Stomach (tissue), 8 donors: ENCODE measurements at regions not wholly inside any gene's neighbourhood (a gene's known extent, or its start where the extent isn't known, plus 50 kb on each side); places are given as distances from the start of the nearest gene placed in this dataset.

Source experiments
- DNase-seq, 2 donors: peaks; one replicate each; pipeline versions ENCODE4 v3.0.0 to v3.0.0-alpha.2; 2013 to 2019
- H3K27ac ChIP-seq, 5 donors: fragments of 200-600 bp in 4 of 5; sonication (generic) in 4 of 5; one replicate each; pipeline ENCODE4 v1.5.1; 2013 to 2019; ENCODE audit warnings: mild to moderate bottlenecking in 1 of 5, moderate library complexity in 1 of 5
- H3K27me3 ChIP-seq, 3 donors: fragments of 200-600 bp; sonication (generic); one replicate each; pipeline ENCODE4 v1.5.1; 2017 to 2019; ENCODE audit warnings: mixed run types in 1 of 3
- H3K36me3 ChIP-seq, 4 donors: fragments of 200-600 bp; sonication (generic); 1 replicate in 3 of 4; 2 replicates in 1 of 4; pipeline ENCODE4 v1.5.1; 2016 to 2019
- H3K4me1 ChIP-seq, 4 donors: fragments of 200-600 bp; sonication (generic); one replicate each; pipeline ENCODE4 v1.5.1; 2016 to 2019
- H3K4me3 ChIP-seq, 4 donors: fragments of 200-600 bp; sonication (generic) in 3 of 4; one replicate each; pipeline ENCODE4 v1.5.1; 2016 to 2019; ENCODE audit warnings: mild to moderate bottlenecking in 1 of 4
- H3K9me3 ChIP-seq, 4 donors: fragments of 200-600 bp; sonication (generic); one replicate each; pipeline ENCODE4 v1.5.1; 2016 to 2019
- EP300 ChIP-seq: sonication (generic); formaldehyde crosslinking; IDR thresholded peaks from one replicate; pipeline ENCODE4 v1.6.1; 2017; ENCODE audit warnings: antibody characterized with exemption
- POLR2A ChIP-seq, 4 donors: fragments of 450-650 bp; IDR thresholded peaks; one replicate each; pipeline ENCODE4 v1.6.1; 2016; ENCODE audit warnings: antibody characterized with exemption in 4 of 4, control low read depth in 2 of 4, mild to moderate bottlenecking in 1 of 4, moderate library complexity in 1 of 4
- POLR2AphosphoS5 ChIP-seq, 3 donors: sonication (generic); formaldehyde crosslinking; IDR thresholded peaks; one replicate each; pipeline ENCODE4 v1.6.1; 2016; ENCODE audit warnings: antibody characterized with exemption in 3 of 3
- WGBS, 5 donors: extraction: QIAGEN DNeasy Blood & Tissue Kit in 3 of 5; methylation state at CpG; one replicate each; pipeline versions ENCODE4 v1.1.5 to v1.1.7; 2013 to 2018; 5-methylcytosine and 5-hydroxymethylcytosine counted together
- intact Hi-C: fragments of 100-400 bp; cut with DNase I; formaldehyde crosslinking; loops from one replicate; pipeline ENCODE4 v1.15.1; 2023; ENCODE audit warnings: low total_unique reads
- TF ChIP-seq, protein P1 (sequence below), 7 experiments: fragments of 450-650 bp in 4 of 7; fragments of 200-600 bp in 3 of 7; sonication (generic) in 3 of 7; IDR thresholded peaks; one replicate each; pipeline ENCODE4 v1.5.1; 2016 to 2019; ENCODE audit warnings: antibody characterized with exemption in 7 of 7, control low read depth in 2 of 7, mild to moderate bottlenecking in 1 of 7
- donor health status: healthy with polysubstance abuse.
- donor health status: Bipolar disorder and iron deficiency.
- donor health status: healthy.

DNA sequence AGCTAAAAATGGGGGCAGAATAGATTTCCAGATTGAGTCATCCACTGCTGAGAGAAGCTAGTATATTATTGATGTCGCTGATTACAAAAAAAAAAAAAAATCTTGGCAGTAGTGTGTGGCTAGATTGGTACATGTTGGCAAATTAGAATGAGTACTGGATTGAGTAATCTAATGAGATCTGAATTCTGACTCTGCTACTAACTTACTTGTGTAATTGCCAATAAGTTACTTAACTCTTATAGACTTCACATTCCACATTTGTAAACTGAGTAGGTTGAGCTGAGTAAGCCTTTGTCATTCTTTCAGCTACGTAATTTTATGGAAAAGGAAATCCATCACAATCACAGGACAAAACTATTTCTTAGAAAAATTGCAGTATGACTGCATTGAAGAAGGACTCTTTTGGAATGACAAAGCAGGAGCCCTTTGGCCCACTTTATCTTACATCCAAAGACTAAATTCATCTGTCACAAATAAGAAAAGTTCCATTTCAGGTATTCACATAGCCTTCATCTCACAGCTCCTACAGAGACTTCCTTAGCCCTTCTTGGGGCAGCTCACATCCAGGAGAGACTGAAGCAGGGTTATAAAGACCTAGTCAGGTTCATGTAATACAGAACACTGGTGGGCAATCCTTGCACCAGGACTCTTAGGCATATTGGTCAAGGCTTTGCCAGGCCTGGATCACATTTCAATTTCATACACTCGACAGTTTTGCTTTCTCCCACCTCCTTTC, 197.3 kb upstream of the CPNE8 start:
- WGBS, 5 donors, result 72 to 85% (median 77%) methylated on average over 3 of the region's 3 CpGs
- Histone ChIP-seq H3K27me3 (no peaks in the 10 kb centered on the region), H3K4me3 (no peak overlapping the region), H3K9me3 (no peaks in the 10 kb centered on the region), H3K36me3 (no peaks in the 10 kb centered on the region), H3K27ac (no peak overlapping the region), H3K4me1 (no peaks in the 10 kb centered on the region)
- DNase-seq, result no peak
- intact Hi-C loops, result loop anchor here (10.0 kb wide), 1 partner anchor 778 kb away; no protein-coding TSS in a partner anchor
- TF ChIP-seq POLR2A (IDR thresholded peaks at IDR 0.05) (no peak), POLR2AphosphoS5 (IDR thresholded peaks at IDR 0.05) (no peak), EP300 (no peak)
- TF ChIP-seq, protein P1, sequence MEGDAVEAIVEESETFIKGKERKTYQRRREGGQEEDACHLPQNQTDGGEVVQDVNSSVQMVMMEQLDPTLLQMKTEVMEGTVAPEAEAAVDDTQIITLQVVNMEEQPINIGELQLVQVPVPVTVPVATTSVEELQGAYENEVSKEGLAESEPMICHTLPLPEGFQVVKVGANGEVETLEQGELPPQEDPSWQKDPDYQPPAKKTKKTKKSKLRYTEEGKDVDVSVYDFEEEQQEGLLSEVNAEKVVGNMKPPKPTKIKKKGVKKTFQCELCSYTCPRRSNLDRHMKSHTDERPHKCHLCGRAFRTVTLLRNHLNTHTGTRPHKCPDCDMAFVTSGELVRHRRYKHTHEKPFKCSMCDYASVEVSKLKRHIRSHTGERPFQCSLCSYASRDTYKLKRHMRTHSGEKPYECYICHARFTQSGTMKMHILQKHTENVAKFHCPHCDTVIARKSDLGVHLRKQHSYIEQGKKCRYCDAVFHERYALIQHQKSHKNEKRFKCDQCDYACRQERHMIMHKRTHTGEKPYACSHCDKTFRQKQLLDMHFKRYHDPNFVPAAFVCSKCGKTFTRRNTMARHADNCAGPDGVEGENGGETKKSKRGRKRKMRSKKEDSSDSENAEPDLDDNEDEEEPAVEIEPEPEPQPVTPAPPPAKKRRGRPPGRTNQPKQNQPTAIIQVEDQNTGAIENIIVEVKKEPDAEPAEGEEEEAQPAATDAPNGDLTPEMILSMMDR (IDR thresholded peaks at IDR 0.05), result no peak

DNA sequence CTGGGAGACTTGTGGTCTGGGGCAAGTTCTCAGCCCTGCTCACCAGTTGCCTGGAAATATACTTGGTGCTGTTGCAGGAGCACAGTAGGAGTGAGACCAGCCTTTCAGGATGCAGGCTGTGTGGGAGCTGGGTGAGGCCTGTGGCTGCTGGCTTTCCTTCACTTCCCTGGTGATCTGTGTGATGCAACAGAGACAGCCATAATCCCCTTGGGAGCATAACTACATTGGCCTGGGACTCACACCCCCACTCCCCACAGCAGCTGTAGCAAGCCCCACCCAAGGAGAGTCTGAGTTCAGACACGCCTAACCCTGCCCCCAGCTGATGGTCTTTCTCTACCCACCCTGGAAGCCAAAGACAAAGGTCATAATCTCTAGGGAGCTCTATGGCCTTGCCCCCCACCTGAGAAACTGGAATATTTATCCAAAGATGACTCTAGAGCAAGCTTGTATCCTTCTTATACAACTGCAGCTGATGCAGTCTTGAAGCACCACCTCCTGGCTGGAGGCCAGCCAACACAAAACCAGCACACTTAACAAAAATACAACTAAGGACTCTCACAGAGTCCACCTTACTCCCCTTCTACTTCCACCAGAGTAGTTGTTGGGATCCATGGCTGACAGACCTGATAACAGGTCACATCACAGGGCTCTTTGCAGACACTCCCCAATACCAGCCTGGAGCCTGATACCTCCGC, 190.4 kb upstream of the CPNE8 start:
- 81 to 93% (median 88%) methylated on average over 2 of the region's 2 CpGs for WGBS, 5 donors
- H3K36me3 ChIP-seq, result no peaks in the 10 kb centered on the region
- no peak overlapping the region for H3K27ac ChIP-seq
- no peak overlapping the region for H3K4me3 ChIP-seq
- intact Hi-C loops, result no loop called here
- TF ChIP-seq POLR2A (IDR thresholded peaks at IDR 0.05) (no peak), EP300 (no peak), POLR2AphosphoS5 (IDR thresholded peaks at IDR 0.05) (no peak)
- TF ChIP-seq, protein P1 (IDR thresholded peaks at IDR 0.05), result no peak
- H3K9me3 ChIP-seq, result no peaks in the 10 kb centered on the region
- H3K27me3 ChIP-seq, result peaks cover 0 to 10% (median 5%) of the 10 kb centered on the region in 3 donors
- DNase-seq, result no peak
- no peaks in the 10 kb centered on the region for H3K4me1 ChIP-seq

DNA sequence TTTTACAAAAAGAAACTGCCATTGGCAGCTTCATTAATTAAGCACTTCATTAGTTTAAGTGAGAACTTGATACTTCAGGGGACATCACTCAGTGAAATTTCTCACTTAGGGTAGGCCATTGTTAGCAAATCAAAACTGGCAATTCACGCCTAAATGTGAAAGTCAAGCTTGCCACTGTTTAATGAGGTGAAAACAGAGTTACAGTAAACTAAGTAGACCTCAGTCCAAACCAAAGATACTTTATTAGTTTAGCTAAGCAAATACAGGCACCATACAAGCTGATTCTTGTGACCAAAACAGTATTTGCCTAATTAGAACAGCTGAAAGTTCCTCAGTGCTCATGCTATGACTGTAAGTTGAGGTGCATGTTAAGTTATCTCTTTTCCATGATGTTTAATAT, 176.5 kb upstream of the CPNE8 start:
- no peaks in the 10 kb centered on the region for H3K27me3 ChIP-seq
- no peaks in the 10 kb centered on the region for H3K36me3 ChIP-seq
- 24 to 65% (median 57%) methylated on average over 1 of the region's 1 CpG for WGBS, 5 donors
- DNase-seq, result no peak
- TF ChIP-seq POLR2A (IDR thresholded peaks at IDR 0.05) (no peak), EP300 (no peak), POLR2AphosphoS5 (IDR thresholded peaks at IDR 0.05) (no peak)
- TF ChIP-seq, protein P1 (IDR thresholded peaks at IDR 0.05), result no peak
- no peak overlapping the region for H3K27ac ChIP-seq
- intact Hi-C loops, result no loop called here
- H3K4me3 ChIP-seq, result no peak overlapping the region
- H3K4me1 ChIP-seq, result no peaks in the 10 kb centered on the region
- H3K9me3 ChIP-seq, result no peaks in the 10 kb centered on the region

DNA sequence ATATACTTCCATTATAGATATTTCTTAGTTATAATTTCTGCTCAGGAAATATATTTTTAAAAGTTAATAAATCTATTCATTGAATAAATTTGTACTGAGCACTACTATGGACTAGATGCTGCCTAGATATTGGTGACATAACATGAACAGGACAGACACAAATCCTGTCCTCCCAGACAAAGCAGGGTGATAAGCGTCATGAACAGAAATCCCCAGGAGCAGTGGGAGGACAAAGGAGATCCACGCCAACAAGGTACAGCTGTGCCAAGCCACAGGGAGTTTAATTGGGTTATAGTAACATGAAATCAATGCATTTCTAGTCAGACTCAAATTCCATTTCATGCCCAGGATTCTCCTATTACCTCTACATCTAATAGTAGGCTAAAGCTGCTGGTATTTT, 171.8 kb upstream of the CPNE8 start:
- intact Hi-C loops, result no loop called here
- 68 to 91% (median 77%) methylated on average over 2 of the region's 2 CpGs for WGBS, 5 donors
- TF ChIP-seq EP300, result no peak
- no peak for TF ChIP-seq POLR2AphosphoS5 (IDR thresholded peaks at IDR 0.05)
- no peak for TF ChIP-seq POLR2A (IDR thresholded peaks at IDR 0.05)
- TF ChIP-seq, protein P1 (IDR thresholded peaks at IDR 0.05), result no peak
- Histone ChIP-seq H3K4me3 (no peak overlapping the region), H3K9me3 (no peaks in the 10 kb centered on the region), H3K27me3 (no peaks in the 10 kb centered on the region), H3K36me3 (no peaks in the 10 kb centered on the region), H3K27ac (no peak overlapping the region), H3K4me1 (no peaks in the 10 kb centered on the region)
- DNase-seq, result no peak
